Psoas muscle (tissue), 7 donors: ENCODE measurements at regions not wholly inside any gene's neighbourhood (a gene's known extent, or its start where the extent isn't known, plus 50 kb on each side); places are given as distances from the start of the nearest gene placed in this dataset.
A peak's percentile ranks its signal among the peaks of the same experiment; 100 is the strongest.

Experiments
- ATAC-seq, 4 donors: fragments of 200-7000 bp; cut with Tn5 transposase; one replicate each; pipeline ENCODE4 v1.9.1; 2020; ENCODE audit warnings: moderate library complexity in 3 of 4, mild to moderate bottlenecking in 2 of 4
- DNase-seq, 2 donors: peaks; one replicate each; pipeline ENCODE4 v3.0.0-alpha.2; 2020
- H3K27ac ChIP-seq: fragments of 200-600 bp; one replicate; pipeline ENCODE4 v1.8.0; 2022
- H3K27me3 ChIP-seq, 3 donors: fragments of 200-600 bp in 1 of 3; one replicate each; pipeline versions ENCODE4 v1.6.1 to v1.8.0; 2013 to 2022; ENCODE audit warnings: low read length in 2 of 3, mild to moderate bottlenecking in 2 of 3, moderate library complexity in 1 of 3; ENCODE audit not compliant: insufficient read depth in 3 of 3
- H3K36me3 ChIP-seq, 2 donors: fragments of 200-600 bp in 1 of 2; one replicate each; pipeline versions ENCODE4 v1.6.1 to v1.8.0; 2013 to 2022; ENCODE audit warnings: low read depth in 1 of 2, mild to moderate bottlenecking in 1 of 2, moderate library complexity in 1 of 2; ENCODE audit not compliant: insufficient read depth in 1 of 2
- H3K4me1 ChIP-seq: fragments of 200-600 bp; one replicate; pipeline ENCODE4 v1.8.0; 2022
- H3K4me3 ChIP-seq: fragments of 200-600 bp; one replicate; pipeline ENCODE4 v1.8.0; 2022; ENCODE audit warnings: mild to moderate bottlenecking
- H3K9me3 ChIP-seq: fragments of 200-600 bp; one replicate; pipeline ENCODE4 v1.8.0; 2022
- WGBS, 3 donors: extraction: QIAGEN DNeasy Blood & Tissue Kit; methylation state at CpG; one replicate each; pipeline versions ENCODE4 v1.1.6 to v1.1.7; 2013; 5-methylcytosine and 5-hydroxymethylcytosine counted together
- intact Hi-C, 2 donors: fragments of 100-400 bp; cut with DNase I; formaldehyde crosslinking; loops; one replicate each; pipeline versions ENCODE4 v1.11.0 to v1.14.2; 2022
- TF ChIP-seq, protein P1 (sequence below): fragments of 200-600 bp; IDR thresholded peaks from one replicate; pipeline ENCODE4 v1.8.0; 2022; ENCODE audit warnings: antibody characterized with exemption
- donor health status: healthy with polysubstance abuse.
- donor health status: DM: no; HTN: no; CAD: no; lungs with moderate emphysema.
- donor health status: Bipolar disorder and iron deficiency.
- donor health status: healthy.
- donor health status: DM: yes; HTN: yes; CAD: no.
- donor health status: DM: no; HTN: no; CAD: no.
- donor health status: DM: yes; HTN: yes; CAD: no.

DNA sequence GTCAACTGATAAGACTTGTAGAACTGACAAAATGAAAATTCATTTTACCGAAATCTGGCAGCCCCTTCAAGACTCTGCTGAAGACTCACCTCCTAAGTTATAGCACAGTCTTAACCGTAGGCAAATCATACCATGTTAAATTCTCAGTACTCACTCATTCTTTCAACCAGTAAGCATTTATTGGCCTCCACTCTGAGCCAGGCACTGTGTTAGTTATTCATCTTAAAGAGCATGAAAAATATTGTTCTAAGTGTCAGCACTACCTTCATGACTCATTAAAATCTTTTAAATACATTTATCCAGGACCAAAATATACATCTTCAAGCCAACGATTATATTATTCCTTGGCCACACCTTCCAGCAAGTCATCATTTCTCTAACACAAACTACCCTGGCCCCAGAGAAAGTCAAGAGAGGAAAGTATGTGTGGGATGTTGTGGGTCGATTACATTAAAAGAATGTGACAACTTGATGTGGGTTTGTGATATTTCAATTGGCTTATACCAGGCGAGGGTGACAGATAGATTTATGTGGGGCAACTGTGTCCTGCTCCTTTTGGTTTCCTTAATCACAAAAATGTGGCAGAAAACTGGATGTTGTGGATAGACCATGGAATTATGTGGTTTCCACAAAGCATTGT is 55.0 kb downstream of the TMEM30B start:
- intact Hi-C loops, result no loop called here
- Histone ChIP-seq H3K36me3 (no peaks in the 10 kb centered on the region), H3K4me1 (peaks cover 59% of the 10 kb centered on the region), H3K27ac (peak overlapping the region; percentile 63), H3K27me3 (no peaks in the 10 kb centered on the region), H3K9me3 (no peaks in the 10 kb centered on the region), H3K4me3 (no peak overlapping the region)
- ATAC-seq (peak in 1 of 4 donors; percentile 18), DNase-seq (no peak)
- TF ChIP-seq, protein P1, sequence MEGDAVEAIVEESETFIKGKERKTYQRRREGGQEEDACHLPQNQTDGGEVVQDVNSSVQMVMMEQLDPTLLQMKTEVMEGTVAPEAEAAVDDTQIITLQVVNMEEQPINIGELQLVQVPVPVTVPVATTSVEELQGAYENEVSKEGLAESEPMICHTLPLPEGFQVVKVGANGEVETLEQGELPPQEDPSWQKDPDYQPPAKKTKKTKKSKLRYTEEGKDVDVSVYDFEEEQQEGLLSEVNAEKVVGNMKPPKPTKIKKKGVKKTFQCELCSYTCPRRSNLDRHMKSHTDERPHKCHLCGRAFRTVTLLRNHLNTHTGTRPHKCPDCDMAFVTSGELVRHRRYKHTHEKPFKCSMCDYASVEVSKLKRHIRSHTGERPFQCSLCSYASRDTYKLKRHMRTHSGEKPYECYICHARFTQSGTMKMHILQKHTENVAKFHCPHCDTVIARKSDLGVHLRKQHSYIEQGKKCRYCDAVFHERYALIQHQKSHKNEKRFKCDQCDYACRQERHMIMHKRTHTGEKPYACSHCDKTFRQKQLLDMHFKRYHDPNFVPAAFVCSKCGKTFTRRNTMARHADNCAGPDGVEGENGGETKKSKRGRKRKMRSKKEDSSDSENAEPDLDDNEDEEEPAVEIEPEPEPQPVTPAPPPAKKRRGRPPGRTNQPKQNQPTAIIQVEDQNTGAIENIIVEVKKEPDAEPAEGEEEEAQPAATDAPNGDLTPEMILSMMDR, result no peak
- WGBS, 3 donors, result 44 to 45% (median 45%) methylated on average over 5 of the region's 5 CpGs

DNA sequence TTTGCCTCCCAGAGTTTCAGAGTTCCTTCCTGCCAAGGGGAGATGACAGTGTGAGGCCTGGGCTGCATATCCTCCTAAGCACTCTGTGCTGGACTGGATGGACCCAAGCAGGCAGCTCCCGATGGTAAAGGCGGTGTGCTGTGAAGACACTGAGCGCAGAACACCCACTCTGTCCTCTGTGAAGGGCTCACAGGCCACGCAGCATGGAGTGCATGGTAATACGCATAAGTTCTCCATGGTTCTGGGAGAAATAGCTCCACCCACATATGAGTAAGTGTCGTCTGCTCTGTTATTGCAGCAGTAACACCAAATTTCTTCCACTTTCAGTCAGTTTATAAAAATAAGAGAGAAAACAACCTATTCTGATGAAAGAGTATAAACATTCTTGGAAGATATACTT is 55.8 kb downstream of the TMEM30B start:
- H3K27ac ChIP-seq, result peak overlapping the region; percentile 40

DNA sequence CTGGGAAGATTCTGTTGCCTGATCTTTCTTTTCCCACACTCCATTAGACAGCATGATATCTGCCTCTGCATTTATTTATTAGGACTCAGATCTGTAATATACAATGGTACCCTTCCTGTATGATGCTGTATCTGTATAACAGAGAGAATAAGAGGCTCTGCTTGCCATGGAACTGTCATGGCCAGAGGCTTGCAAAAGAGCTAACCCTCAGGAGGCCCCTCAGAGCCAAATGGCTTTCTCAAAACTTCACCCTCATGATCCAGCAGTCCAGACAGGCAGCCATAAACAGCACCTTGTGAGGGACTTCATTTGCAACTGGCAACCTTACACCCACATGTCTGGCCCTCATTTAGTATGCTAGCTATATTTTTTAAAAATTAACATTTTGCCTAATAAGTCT is 57.6 kb downstream of the TMEM30B start:
- Histone ChIP-seq H3K4me3 (no peak overlapping the region), H3K36me3 (no peaks in the 10 kb centered on the region), H3K27me3 (no peaks in the 10 kb centered on the region), H3K4me1 (peaks cover 44% of the 10 kb centered on the region), H3K9me3 (no peaks in the 10 kb centered on the region), H3K27ac (no peak overlapping the region)
- peak in 1 of 2 donors; percentile 29 for DNase-seq
- intact Hi-C loops, result no loop called here
- TF ChIP-seq, protein P1, result no peak
- ATAC-seq, result peak in 1 of 4 donors; percentile 20

More for the DNA sequence above, 55.8 kb downstream of the TMEM30B start:
- DNase-seq, result no peak
- WGBS, 3 donors, result 87 to 94% (median 90%) methylated on average over 6 of the region's 6 CpGs
- H3K36me3 ChIP-seq, result no peaks in the 10 kb centered on the region
- H3K9me3 ChIP-seq, result no peaks in the 10 kb centered on the region
- ATAC-seq, result no peak
- TF ChIP-seq, protein P1, result no peak
- peaks cover 51% of the 10 kb centered on the region for H3K4me1 ChIP-seq
- no peak overlapping the region for H3K4me3 ChIP-seq
- intact Hi-C loops, result no loop called here
- no peaks in the 10 kb centered on the region for H3K27me3 ChIP-seq

DNA sequence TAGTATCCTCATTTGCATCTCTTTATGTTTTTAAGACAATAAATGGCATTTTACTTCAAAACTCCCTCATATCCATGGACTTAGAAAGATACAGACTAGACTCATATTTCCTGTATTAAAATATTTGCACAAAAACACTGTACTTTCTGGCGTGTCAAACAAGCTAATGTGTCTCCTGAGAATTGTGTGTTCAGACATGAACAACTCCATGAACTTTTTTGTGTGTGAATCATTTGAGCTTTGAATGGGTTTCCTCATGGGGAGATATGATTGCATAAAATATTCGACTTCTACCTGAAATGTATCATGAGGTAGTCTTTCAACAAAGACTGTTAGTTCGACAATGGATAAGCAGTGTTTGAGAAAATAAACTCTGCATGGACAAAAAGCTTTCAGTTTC is 58.8 kb downstream of the TMEM30B start:
- 40 to 50% (median 46%) methylated on average over 3 of the region's 3 CpGs for WGBS, 3 donors
- no peaks in the 10 kb centered on the region for H3K27me3 ChIP-seq
- H3K9me3 ChIP-seq, result no peaks in the 10 kb centered on the region
- TF ChIP-seq, protein P1, result no peak
- DNase-seq, result no peak
- H3K36me3 ChIP-seq, result no peaks in the 10 kb centered on the region
- H3K4me1 ChIP-seq, result peaks cover 36% of the 10 kb centered on the region
- intact Hi-C loops, result no loop called here
- peak in 1 of 4 donors; percentile 21 for ATAC-seq
- no peak overlapping the region for H3K4me3 ChIP-seq
- no peak overlapping the region for H3K27ac ChIP-seq

DNA sequence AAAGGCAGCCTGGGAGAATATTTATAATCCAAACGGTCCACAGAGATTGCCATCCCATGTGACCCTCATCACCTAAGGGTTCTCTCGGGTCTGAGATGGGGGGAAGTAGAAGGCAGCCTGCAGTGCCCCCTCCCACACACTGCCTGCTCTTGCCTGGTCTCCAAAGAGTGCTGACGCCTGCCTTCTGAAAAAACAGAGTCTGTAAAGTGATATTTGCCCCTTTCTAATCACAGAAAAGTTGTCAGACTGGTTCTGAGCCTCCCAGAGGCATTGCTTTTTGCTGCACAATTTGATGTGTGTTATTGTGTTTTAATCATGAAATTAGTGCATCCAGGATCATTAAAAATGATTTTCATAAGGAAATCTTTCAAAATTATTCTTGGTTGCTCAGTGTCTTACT is 59.2 kb downstream of the TMEM30B start:
- Histone ChIP-seq H3K4me1 (peaks cover 33% of the 10 kb centered on the region), H3K9me3 (no peaks in the 10 kb centered on the region), H3K27ac (no peak overlapping the region), H3K27me3 (no peaks in the 10 kb centered on the region), H3K36me3 (no peaks in the 10 kb centered on the region), H3K4me3 (no peak overlapping the region)
- TF ChIP-seq, protein P1, result no peak
- 59 to 67% (median 60%) methylated on average over 3 of the region's 3 CpGs for WGBS, 3 donors
- intact Hi-C loops, result no loop called here
- ATAC-seq (no peak), DNase-seq (no peak)
